Mesenchymal stem cell (in vitro differentiated cells and primary cell): ENCODE measurements at regions not wholly inside any gene's neighbourhood (a gene's known extent, or its start where the extent isn't known, plus 50 kb on each side); places are given as distances from the start of the nearest gene placed in this dataset.

ENCODE experiments used
- DNase-seq: peaks from one replicate; pipeline ENCODE4 v3.0.0-alpha.2; 2013
- H2AFZ ChIP-seq: one replicate; pipeline ENCODE4 v1.6.1; 2013; ENCODE audit warnings: low read depth, mild to moderate bottlenecking, control low read depth, inconsistent platforms, low read length, moderate library complexity
- H2AK5ac ChIP-seq: 2 replicates; pipeline ENCODE4 v1.6.1; 2013; ENCODE audit warnings: low read length, moderate library complexity, mild to moderate bottlenecking, inconsistent platforms; ENCODE audit not compliant: severe bottlenecking
- H2BK120ac ChIP-seq: one replicate; pipeline ENCODE4 v1.6.1; 2013; ENCODE audit warnings: low read depth, mild to moderate bottlenecking, inconsistent platforms, low read length, moderate library complexity
- H2BK12ac ChIP-seq, 2 experiments: one replicate each; pipeline ENCODE4 v1.6.1; 2013; ENCODE audit warnings: inconsistent platforms in 2 of 2, low read length in 2 of 2, mild to moderate bottlenecking in 2 of 2, moderate library complexity in 2 of 2, control low read depth in 1 of 2
- H2BK15ac ChIP-seq: one replicate; pipeline ENCODE4 v1.6.1; 2013; ENCODE audit warnings: mild to moderate bottlenecking, low read depth, inconsistent platforms; ENCODE audit not compliant: poor library complexity, severe bottlenecking
- H2BK5ac ChIP-seq: 2 replicates; pipeline ENCODE4 v1.6.1; 2013; ENCODE audit warnings: low read depth, mild to moderate bottlenecking, low read length, control low read depth, inconsistent platforms; ENCODE audit not compliant: poor library complexity, severe bottlenecking
- H3K14ac ChIP-seq, 2 experiments: one replicate each; pipeline ENCODE4 v1.6.1; 2013; ENCODE audit warnings: inconsistent platforms in 2 of 2, low read length in 2 of 2, control low read depth in 1 of 2, mild to moderate bottlenecking in 1 of 2, moderate library complexity in 1 of 2
- H3K18ac ChIP-seq, 2 experiments: one replicate each; pipeline ENCODE4 v1.6.1; 2013; ENCODE audit warnings: inconsistent platforms in 2 of 2, low read length in 2 of 2, control low read depth in 1 of 2, low read depth in 1 of 2, mild to moderate bottlenecking in 1 of 2
- H3K23ac ChIP-seq, 2 experiments: one replicate each; pipeline ENCODE4 v1.6.1; 2013; ENCODE audit warnings: inconsistent platforms in 2 of 2, low read length in 2 of 2, mild to moderate bottlenecking in 2 of 2, moderate library complexity in 2 of 2, control low read depth in 1 of 2
- H3K27ac ChIP-seq: 2 replicates; pipeline ENCODE4 v1.5.1; 2013; ENCODE audit warnings: mild to moderate bottlenecking, moderate library complexity, low read length, control low read depth, inconsistent platforms; ENCODE audit not compliant: poor library complexity, severe bottlenecking
- H3K27me3 ChIP-seq, 2 experiments: 2 replicates each; pipeline versions ENCODE4 v1.6.1 to v1.7.0; 2013; ENCODE audit warnings: low read length in 2 of 2, mild to moderate bottlenecking in 2 of 2, moderate library complexity in 2 of 2, control low read depth in 1 of 2, inconsistent platforms in 1 of 2; ENCODE audit not compliant: control insufficient read depth in 1 of 2, insufficient read depth in 1 of 2
- H3K36me3 ChIP-seq, 2 experiments: 2 replicates each; pipeline versions ENCODE4 v1.6.1 to v1.7.0; 2013; ENCODE audit warnings: low read length in 2 of 2, control low read depth in 1 of 2, inconsistent platforms in 1 of 2, low read depth in 1 of 2, mild to moderate bottlenecking in 1 of 2; ENCODE audit not compliant: insufficient read depth in 2 of 2, control insufficient read depth in 1 of 2
- H3K4ac ChIP-seq, 2 experiments: one replicate each; pipeline ENCODE4 v1.6.1; 2013; ENCODE audit warnings: inconsistent platforms in 2 of 2, low read length in 2 of 2, mild to moderate bottlenecking in 2 of 2, moderate library complexity in 2 of 2, control low read depth in 1 of 2, low read depth in 1 of 2
- H3K4me1 ChIP-seq: 2 replicates; pipeline ENCODE4 v1.6.1; 2013; ENCODE audit warnings: low read depth, low read length, control low read depth; ENCODE audit not compliant: control insufficient read depth, insufficient read depth
- H3K4me2 ChIP-seq: 2 replicates; pipeline ENCODE4 v1.6.1; 2013; ENCODE audit warnings: low read length, mild to moderate bottlenecking, inconsistent platforms; ENCODE audit not compliant: poor library complexity, severe bottlenecking
- H3K4me3 ChIP-seq, 2 experiments: 2 replicates each; pipeline versions ENCODE4 v1.5.1 to v1.7.0; 2013; ENCODE audit warnings: low read length in 2 of 2, mild to moderate bottlenecking in 2 of 2, control low read depth in 1 of 2, low read depth in 1 of 2; ENCODE audit not compliant: insufficient read depth in 1 of 2
- H3K79me1 ChIP-seq: replicated peaks from 2 replicates; pipeline ENCODE4 v1.6.1; 2013; ENCODE audit warnings: mild to moderate bottlenecking, control low read depth, low read length, inconsistent platforms; ENCODE audit not compliant: poor library complexity, severe bottlenecking
- H3K9ac ChIP-seq: 2 replicates; pipeline ENCODE4 v1.7.0; 2013; ENCODE audit warnings: mild to moderate bottlenecking, low read length, moderate library complexity
- H3K9me3 ChIP-seq: 2 replicates; pipeline ENCODE4 v1.7.0; 2013; ENCODE audit warnings: mild to moderate bottlenecking, low read length; ENCODE audit not compliant: control insufficient read depth
- H4K8ac ChIP-seq: one replicate; pipeline ENCODE4 v1.6.1; 2013; ENCODE audit warnings: inconsistent platforms, mild to moderate bottlenecking, low read length, moderate library complexity
- H4K91ac ChIP-seq: one replicate; pipeline ENCODE4 v1.6.1; 2013; ENCODE audit warnings: mild to moderate bottlenecking, low read length, inconsistent platforms
- WGBS: methylation state at CpG from one replicate; pipeline ENCODE4 v1.1.7; 2013; ENCODE audit warnings: mixed read lengths; 5-methylcytosine and 5-hydroxymethylcytosine counted together

DNA sequence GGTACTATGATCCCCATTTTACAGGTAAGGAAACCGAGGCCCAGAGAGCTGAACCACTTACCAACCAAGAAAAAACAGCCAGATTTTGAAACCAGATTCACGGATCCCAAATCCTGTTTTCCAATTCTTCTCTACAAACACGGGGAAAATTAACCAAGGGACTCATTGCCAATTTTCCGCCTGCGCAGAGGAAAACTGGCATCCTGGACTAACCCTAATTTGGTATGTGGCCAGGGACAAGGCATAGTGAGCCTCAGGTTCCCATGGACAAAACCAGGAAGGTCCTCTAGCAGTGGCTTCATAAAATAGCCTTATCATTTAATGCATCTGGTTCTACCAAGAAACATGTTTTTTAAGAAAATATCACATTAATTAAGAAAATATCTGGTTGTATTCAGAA, 517.3 kb downstream of the MED13L start:
- Histone ChIP-seq H2AFZ (no peak overlapping the region), H3K18ac (no peak overlapping the region), H3K27me3 (no peaks in the 10 kb centered on the region), H3K14ac (no peak overlapping the region), H4K91ac (no peak overlapping the region), H3K79me1 (no peaks in the 10 kb centered on the region), H3K4me3 (no peak overlapping the region), H3K4me1 (no peaks in the 10 kb centered on the region), H2BK15ac (no peak overlapping the region), H2BK12ac (no peak overlapping the region), H3K23ac (no peak overlapping the region), H2AK5ac (no peak overlapping the region), H3K27ac (no peak overlapping the region), H4K8ac (no peak overlapping the region), H3K4ac (no peak overlapping the region), H3K9me3 (no peaks in the 10 kb centered on the region), H3K9ac (no peak overlapping the region), H2BK5ac (no peak overlapping the region), H3K36me3 (no peaks in the 10 kb centered on the region), H2BK120ac (no peak overlapping the region), H3K4me2 (no peak overlapping the region)
- DNase-seq, result no peak
- WGBS, result 71% methylated on average over 5 of the region's 5 CpGs

DNA sequence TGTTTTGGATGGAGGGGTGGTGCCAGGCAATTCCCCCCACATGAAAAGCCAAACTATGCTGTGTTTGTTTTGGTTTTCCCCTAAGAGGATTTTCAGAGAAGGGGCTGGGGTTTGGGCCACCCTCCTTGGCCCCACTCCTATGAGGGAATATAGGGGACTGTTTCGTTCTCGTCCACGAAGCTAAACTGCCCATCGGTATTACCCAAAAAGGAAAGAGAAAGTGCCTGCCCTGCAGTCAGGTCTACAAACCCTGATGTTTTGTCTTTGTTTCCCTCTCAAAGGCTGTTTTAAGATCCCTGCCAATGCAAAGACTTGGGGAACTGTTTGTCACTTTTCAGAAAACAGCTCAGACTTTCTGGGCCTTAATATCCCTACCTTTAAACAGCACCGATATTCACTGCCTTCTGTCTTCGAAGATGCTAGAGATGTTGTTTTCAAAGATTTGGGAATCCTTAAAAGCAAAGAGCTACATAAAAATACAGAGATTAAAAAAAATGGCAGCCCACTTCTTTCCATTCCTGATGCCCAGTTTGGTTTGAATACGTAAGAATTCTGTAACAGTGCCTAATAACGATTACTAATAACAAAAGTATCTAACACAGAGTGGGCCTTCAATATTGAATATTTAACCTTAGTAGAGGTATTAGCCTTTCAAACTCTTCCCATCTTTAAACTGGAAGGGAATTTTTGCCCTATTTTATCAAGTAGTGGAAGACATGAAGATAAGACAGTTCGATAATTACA, 518.4 kb downstream of the MED13L start:
- no peak overlapping the region for H2BK5ac ChIP-seq
- no peaks in the 10 kb centered on the region for H3K9me3 ChIP-seq
- 98% methylated on average over 6 of the region's 9 CpGs for WGBS
- H3K4me3 ChIP-seq, result no peak overlapping the region
- H3K4ac ChIP-seq, result no peak overlapping the region
- H2BK15ac ChIP-seq, result no peak overlapping the region
- H2BK120ac ChIP-seq, result no peak overlapping the region
- no peak overlapping the region for H4K8ac ChIP-seq
- no peaks in the 10 kb centered on the region for H3K79me1 ChIP-seq
- no peak overlapping the region for H2AFZ ChIP-seq
- H3K36me3 ChIP-seq, result no peaks in the 10 kb centered on the region
- no peaks in the 10 kb centered on the region for H3K27me3 ChIP-seq
- no peaks in the 10 kb centered on the region for H3K4me1 ChIP-seq
- H3K27ac ChIP-seq, result no peak overlapping the region
- H4K91ac ChIP-seq, result no peak overlapping the region
- H3K9ac ChIP-seq, result no peak overlapping the region
- no peak overlapping the region for H3K14ac ChIP-seq
- no peak overlapping the region for H2BK12ac ChIP-seq
- DNase-seq, result no peak
- H2AK5ac ChIP-seq, result no peak overlapping the region
- H3K4me2 ChIP-seq, result no peak overlapping the region
- no peak overlapping the region for H3K18ac ChIP-seq
- no peak overlapping the region for H3K23ac ChIP-seq

DNA sequence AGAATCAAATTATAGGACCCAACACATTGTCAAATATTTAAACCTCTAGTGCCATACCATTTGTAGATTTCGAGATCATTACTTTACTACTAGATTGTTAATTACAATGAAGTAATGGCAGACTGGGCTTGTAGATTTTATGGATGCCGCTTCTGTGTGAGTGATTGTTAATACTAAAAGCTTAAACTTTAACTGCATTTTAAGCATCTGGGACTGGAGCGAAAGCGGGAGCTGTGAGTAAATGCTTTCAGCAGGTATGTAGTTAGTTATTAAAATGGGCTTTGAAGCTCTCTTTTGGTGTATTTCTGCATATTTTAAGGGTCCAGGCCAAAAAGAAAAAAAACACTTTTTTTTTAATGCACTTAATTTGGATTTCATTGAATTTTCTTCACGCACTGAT, 519.3 kb downstream of the MED13L start:
- no peak overlapping the region for H2AK5ac ChIP-seq
- H2BK15ac ChIP-seq, result no peak overlapping the region
- no peak overlapping the region for H2AFZ ChIP-seq
- H2BK120ac ChIP-seq, result no peak overlapping the region
- DNase-seq, result no peak
- H3K4me3 ChIP-seq, result no peak overlapping the region
- H3K18ac ChIP-seq, result no peak overlapping the region
- H3K4me1 ChIP-seq, result no peaks in the 10 kb centered on the region
- H3K27ac ChIP-seq, result no peak overlapping the region
- WGBS, result 94% methylated on average over 3 of the region's 5 CpGs
- H3K9ac ChIP-seq, result no peak overlapping the region
- H3K14ac ChIP-seq, result no peak overlapping the region
- no peak overlapping the region for H4K91ac ChIP-seq
- H4K8ac ChIP-seq, result no peak overlapping the region
- H3K4me2 ChIP-seq, result no peak overlapping the region
- H3K23ac ChIP-seq, result no peak overlapping the region
- no peaks in the 10 kb centered on the region for H3K36me3 ChIP-seq
- no peaks in the 10 kb centered on the region for H3K79me1 ChIP-seq
- H2BK5ac ChIP-seq, result no peak overlapping the region
- H3K4ac ChIP-seq, result no peak overlapping the region
- no peak overlapping the region for H2BK12ac ChIP-seq
- H3K27me3 ChIP-seq, result no peaks in the 10 kb centered on the region
- no peaks in the 10 kb centered on the region for H3K9me3 ChIP-seq

DNA sequence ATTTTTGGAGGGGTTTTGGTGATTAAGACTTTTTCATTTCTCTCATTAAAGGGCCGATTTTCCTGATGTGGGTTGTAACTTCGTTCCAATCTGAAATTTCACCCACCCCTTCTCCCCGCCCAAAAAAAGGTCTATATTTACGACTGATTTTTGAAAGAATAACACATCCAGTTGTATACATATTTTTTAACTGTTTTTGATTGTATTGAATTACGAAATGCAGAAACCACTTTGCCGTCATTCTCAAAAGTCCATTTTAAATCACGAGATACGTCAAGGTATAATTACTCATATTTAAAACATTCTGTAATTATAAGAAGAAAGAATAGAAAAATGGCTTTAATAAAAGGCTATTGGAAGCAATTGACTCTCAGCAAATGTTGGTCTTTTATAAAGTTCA, 520.7 kb downstream of the MED13L start:
- H3K9ac ChIP-seq, result no peak overlapping the region
- no CpG with 5 or more reads among the region's 8 CpGs for WGBS
- no peak overlapping the region for H2AFZ ChIP-seq
- H4K91ac ChIP-seq, result no peak overlapping the region
- H2BK5ac ChIP-seq, result no peak overlapping the region
- H3K79me1 ChIP-seq, result no peaks in the 10 kb centered on the region
- no peaks in the 10 kb centered on the region for H3K27me3 ChIP-seq
- no peak overlapping the region for H3K4me2 ChIP-seq
- H3K14ac ChIP-seq, result no peak overlapping the region
- H2AK5ac ChIP-seq, result no peak overlapping the region
- H2BK120ac ChIP-seq, result no peak overlapping the region
- H3K4ac ChIP-seq, result no peak overlapping the region
- no peak overlapping the region for H4K8ac ChIP-seq
- H3K9me3 ChIP-seq, result no peaks in the 10 kb centered on the region
- no peak overlapping the region for H2BK15ac ChIP-seq
- no peak overlapping the region for H2BK12ac ChIP-seq
- H3K18ac ChIP-seq, result no peak overlapping the region
- no peaks in the 10 kb centered on the region for H3K36me3 ChIP-seq
- no peak for DNase-seq
- H3K27ac ChIP-seq, result no peak overlapping the region
- no peak overlapping the region for H3K23ac ChIP-seq
- H3K4me1 ChIP-seq, result no peaks in the 10 kb centered on the region
- no peak overlapping the region for H3K4me3 ChIP-seq
